CD4-positive, CD25-positive, alpha-beta regulatory T cell (primary cell): ENCODE measurements at regions not wholly inside any gene's neighbourhood (a gene's known extent, or its start where the extent isn't known, plus 50 kb on each side); places are given as distances from the start of the nearest gene placed in this dataset.

Experiments used
- ATAC-seq, 2 donors: fragments of 150-1000 bp; cut with Tn5 transposase; one replicate each; pipeline ENCODE4 v1.10.0; 2021; ENCODE audit warnings: low read depth in 2 of 2, moderate number of reproducible peaks in 2 of 2, moderate library complexity in 1 of 2
- DNase-seq, 3 donors: peaks; one replicate each; pipeline versions ENCODE4 v3.0.0 to v3.0.0-alpha.2; 2012 to 2022; ENCODE audit warnings: mixed read lengths in 1 of 3
- H3K27ac ChIP-seq: one replicate; pipeline ENCODE4 v1.7.0; 2013; ENCODE audit warnings: mild to moderate bottlenecking, low read length; ENCODE audit not compliant: insufficient read depth, poor library complexity, severe bottlenecking
- H3K27me3 ChIP-seq: one replicate; pipeline ENCODE4 v1.7.0; 2013; ENCODE audit warnings: low read length; ENCODE audit not compliant: control insufficient read depth, insufficient read depth
- H3K36me3 ChIP-seq: one replicate; pipeline ENCODE4 v1.7.0; 2013; ENCODE audit warnings: mild to moderate bottlenecking, low read length, moderate library complexity; ENCODE audit not compliant: control insufficient read depth, insufficient read depth
- H3K4me1 ChIP-seq: 2 replicates; pipeline ENCODE4 v1.7.0; 2013; ENCODE audit warnings: mild to moderate bottlenecking, low read length; ENCODE audit not compliant: insufficient read depth, control insufficient read depth, poor library complexity, severe bottlenecking
- H3K4me3 ChIP-seq: one replicate; pipeline ENCODE4 v1.7.0; 2013; ENCODE audit warnings: low read depth, mild to moderate bottlenecking, low read length, moderate library complexity
- H3K9me3 ChIP-seq, 2 experiments: 1 replicate in 1 of 2; 2 replicates in 1 of 2; pipeline ENCODE4 v1.7.0; 2013; ENCODE audit warnings: low read length in 2 of 2, mild to moderate bottlenecking in 1 of 2, moderate library complexity in 1 of 2; ENCODE audit not compliant: control insufficient read depth in 2 of 2
- H3K27ac Mint-ChIP-seq, 3 donors: one replicate each; pipeline ENCODE4 v1.8.0; 2020 to 2022; ENCODE audit warnings: mild to moderate bottlenecking in 3 of 3, mixed read lengths in 3 of 3, moderate library complexity in 2 of 3
- H3K27me3 Mint-ChIP-seq: one replicate; pipeline ENCODE4 v1.8.0; 2022; ENCODE audit warnings: mild to moderate bottlenecking, mixed read lengths
- H3K36me3 Mint-ChIP-seq: one replicate; pipeline ENCODE4 v1.8.0; 2020; ENCODE audit warnings: mixed read lengths
- H3K4me1 Mint-ChIP-seq, 4 donors: one replicate each; pipeline ENCODE4 v1.8.0; 2020 to 2022; ENCODE audit warnings: mixed read lengths in 4 of 4, mild to moderate bottlenecking in 1 of 4
- H3K4me3 Mint-ChIP-seq, 4 donors: one replicate each; pipeline ENCODE4 v1.8.0; 2020 to 2022; ENCODE audit warnings: mild to moderate bottlenecking in 4 of 4, mixed read lengths in 4 of 4, moderate library complexity in 3 of 4
- H3K9me3 Mint-ChIP-seq, 7 donors: one replicate each; pipeline ENCODE4 v1.8.0; 2020 to 2022; ENCODE audit warnings: mixed read lengths in 7 of 7, mild to moderate bottlenecking in 3 of 7, moderate library complexity in 2 of 7

DNA sequence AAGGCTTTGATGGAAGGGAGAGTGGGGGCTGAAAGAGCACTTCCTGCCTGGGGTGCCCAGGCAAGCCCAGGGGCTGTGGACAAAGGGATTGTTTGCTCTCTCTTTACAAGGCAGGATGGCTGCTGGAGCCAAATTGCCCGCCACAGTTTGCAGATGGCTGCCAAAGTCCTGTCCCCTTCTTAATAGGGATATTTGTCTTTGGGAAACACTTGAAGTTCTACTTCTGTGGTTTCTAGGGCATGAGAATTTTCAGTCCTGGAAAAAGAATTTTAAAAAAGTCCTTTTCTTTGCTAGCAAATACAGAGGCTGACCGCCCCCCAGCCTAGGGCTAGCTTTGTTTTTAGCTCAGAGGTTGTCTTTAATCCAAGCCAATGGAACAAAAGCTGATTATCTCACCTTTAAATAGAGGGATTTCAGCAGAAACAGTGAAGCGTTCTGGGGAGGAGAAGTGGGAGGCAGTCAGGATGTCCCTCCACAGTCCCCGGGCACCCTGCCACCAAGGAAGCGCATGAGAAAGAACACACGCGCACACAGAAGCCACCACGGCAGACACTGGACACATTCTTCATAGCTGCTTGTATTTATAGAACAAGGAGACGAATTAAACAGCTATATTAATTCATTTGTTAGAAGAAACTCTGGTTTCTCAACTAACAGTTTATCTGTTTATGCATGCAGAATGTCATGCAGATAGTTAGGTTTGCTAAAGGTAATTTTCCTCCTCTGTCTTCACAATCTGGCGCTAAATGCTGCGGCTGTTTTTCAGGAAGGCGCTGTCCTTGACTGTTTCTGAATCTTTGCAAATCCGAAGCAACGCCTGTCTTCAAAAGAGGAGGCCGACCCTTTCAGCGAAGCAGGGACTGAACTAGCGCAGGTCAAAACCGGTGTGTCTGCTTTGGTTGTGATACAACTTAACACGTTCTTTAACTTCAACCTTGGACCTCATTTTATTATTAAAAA, 736.9 kb downstream of the QKI start:
- H3K9me3 ChIP-seq, result no peaks in the 10 kb centered on the region
- H3K4me1 ChIP-seq, result no peaks in the 10 kb centered on the region
- H3K9me3 Mint-ChIP-seq, result peaks cover 0 to 8% (median 2%) of the 10 kb centered on the region in 7 donors
- no peaks in the 10 kb centered on the region for H3K36me3 ChIP-seq
- H3K27ac Mint-ChIP-seq, result no peak overlapping the region
- H3K4me3 Mint-ChIP-seq, result no peak overlapping the region
- H3K4me3 ChIP-seq, result no peak overlapping the region
- H3K36me3 Mint-ChIP-seq, result no peaks in the 10 kb centered on the region
- DNase-seq, result no peak
- H3K27me3 ChIP-seq, result no peaks in the 10 kb centered on the region
- H3K27me3 Mint-ChIP-seq, result no peaks in the 10 kb centered on the region
- no peak for ATAC-seq
- peaks cover 0 to 2% (median 0%) of the 10 kb centered on the region in 4 donors for H3K4me1 Mint-ChIP-seq
- no peak overlapping the region for H3K27ac ChIP-seq

DNA sequence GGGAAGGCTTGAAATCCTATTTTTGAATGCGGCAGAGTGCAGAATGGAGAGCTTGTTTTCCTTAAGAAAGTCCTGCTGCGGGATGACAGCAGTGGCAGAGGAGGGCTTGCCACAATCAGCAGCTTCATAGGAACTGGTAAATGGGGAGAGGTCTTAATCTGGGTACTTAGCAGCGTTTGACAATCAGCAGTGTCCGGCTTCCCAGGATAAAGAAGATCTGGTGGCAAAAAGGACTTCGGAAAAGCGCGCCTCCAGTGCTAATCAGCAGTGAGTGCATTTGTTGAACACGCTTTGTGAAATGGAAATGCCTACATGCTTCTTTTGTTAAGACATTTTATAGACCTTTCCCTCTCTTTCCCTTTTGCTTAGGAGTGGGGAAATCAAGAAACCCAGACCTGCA, 735.7 kb downstream of the QKI start:
- ATAC-seq (no peak), DNase-seq (no peak)
- Mint-ChIP-seq H3K27ac (no peak overlapping the region), H3K36me3 (no peaks in the 10 kb centered on the region), H3K9me3 (peaks cover 0 to 8% (median 3%) of the 10 kb centered on the region in 7 donors), H3K4me3 (no peak overlapping the region), H3K4me1 (peaks cover 0 to 2% (median 0%) of the 10 kb centered on the region in 4 donors), H3K27me3 (no peaks in the 10 kb centered on the region)
- H3K27ac ChIP-seq, result no peak overlapping the region
- no peaks in the 10 kb centered on the region for H3K4me1 ChIP-seq
- no peaks in the 10 kb centered on the region for H3K27me3 ChIP-seq
- no peaks in the 10 kb centered on the region for H3K9me3 ChIP-seq
- no peaks in the 10 kb centered on the region for H3K36me3 ChIP-seq
- no peak overlapping the region for H3K4me3 ChIP-seq

DNA sequence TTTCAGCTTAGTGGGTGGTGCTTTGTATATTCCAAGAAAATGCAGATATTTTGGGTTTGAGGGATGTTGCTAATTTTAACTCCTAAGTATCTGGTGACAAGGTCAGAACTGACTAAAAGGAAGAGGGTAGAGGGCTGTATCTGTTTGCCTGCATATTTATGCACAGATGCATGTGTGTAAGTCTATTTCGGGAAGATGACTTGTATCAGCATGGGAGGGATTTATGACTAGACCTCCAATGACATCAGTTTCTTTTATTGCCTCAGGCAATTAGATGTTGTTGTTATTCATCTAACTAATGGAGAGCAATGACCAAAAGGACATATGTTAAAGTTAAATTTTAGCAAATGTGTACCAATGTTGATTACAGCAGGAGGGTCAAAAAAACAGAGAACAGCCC, 734.3 kb downstream of the QKI start:
- ATAC-seq (no peak), DNase-seq (no peak)
- Histone ChIP-seq H3K27me3 (no peaks in the 10 kb centered on the region), H3K27ac (no peak overlapping the region), H3K4me1 (no peaks in the 10 kb centered on the region), H3K36me3 (no peaks in the 10 kb centered on the region), H3K4me3 (no peak overlapping the region), H3K9me3 (no peaks in the 10 kb centered on the region)
- H3K27me3 Mint-ChIP-seq, result no peaks in the 10 kb centered on the region
- no peak overlapping the region for H3K27ac Mint-ChIP-seq
- H3K36me3 Mint-ChIP-seq, result no peaks in the 10 kb centered on the region
- H3K4me3 Mint-ChIP-seq, result no peak overlapping the region
- peaks cover 0 to 2% (median 0%) of the 10 kb centered on the region in 4 donors for H3K4me1 Mint-ChIP-seq
- H3K9me3 Mint-ChIP-seq, result peaks cover 0 to 6% (median 1%) of the 10 kb centered on the region in 7 donors

DNA sequence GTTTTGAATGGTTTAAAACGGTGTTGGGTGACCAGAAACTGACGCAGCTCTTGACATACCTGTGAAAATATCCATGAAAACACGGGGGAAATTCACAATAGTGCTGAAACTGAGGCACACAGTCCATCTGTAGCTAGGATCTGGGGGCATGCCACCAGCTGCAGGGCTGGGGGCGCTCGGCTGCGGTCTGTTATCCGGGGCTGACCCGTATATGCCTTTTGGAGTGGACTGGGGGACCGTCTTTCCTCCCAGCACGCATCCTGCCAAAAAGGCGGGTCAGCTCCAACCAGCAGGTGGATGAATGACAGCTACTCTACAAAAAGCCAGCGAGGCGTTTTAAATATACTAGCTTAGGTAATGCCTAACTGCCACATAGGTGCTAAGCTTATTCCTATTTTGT, 729.8 kb downstream of the QKI start:
- no peak for DNase-seq
- H3K27me3 ChIP-seq, result no peaks in the 10 kb centered on the region
- no peak overlapping the region for H3K27ac Mint-ChIP-seq
- H3K4me1 ChIP-seq, result no peaks in the 10 kb centered on the region
- H3K36me3 Mint-ChIP-seq, result no peaks in the 10 kb centered on the region
- no peak for ATAC-seq
- H3K4me3 Mint-ChIP-seq, result no peak overlapping the region
- no peak overlapping the region for H3K4me3 ChIP-seq
- peaks cover 0 to 10% (median 0%) of the 10 kb centered on the region in 7 donors for H3K9me3 Mint-ChIP-seq
- H3K9me3 ChIP-seq, result no peaks in the 10 kb centered on the region
- H3K27me3 Mint-ChIP-seq, result no peaks in the 10 kb centered on the region
- H3K36me3 ChIP-seq, result no peaks in the 10 kb centered on the region
- H3K4me1 Mint-ChIP-seq, result no peaks in the 10 kb centered on the region
- H3K27ac ChIP-seq, result no peak overlapping the region

DNA sequence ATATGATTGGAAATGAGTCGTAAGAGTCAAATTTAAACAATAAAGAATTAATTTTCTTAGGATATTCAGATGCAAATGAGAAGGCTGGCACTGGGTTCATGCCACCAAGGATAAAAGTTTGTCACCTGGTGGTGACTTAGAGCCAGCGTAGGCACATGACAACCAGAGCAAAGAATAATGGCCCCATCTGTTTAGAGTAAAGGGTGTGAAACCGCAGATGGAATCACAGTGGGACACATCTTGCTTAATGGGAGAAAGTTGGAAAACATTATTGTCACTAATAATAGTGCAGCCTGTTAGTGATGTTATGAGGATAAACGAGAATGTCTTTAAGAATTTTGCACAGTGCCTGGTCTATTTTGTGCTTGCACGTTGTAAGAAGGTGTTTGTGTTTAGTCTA, 727.8 kb downstream of the QKI start:
- no peaks in the 10 kb centered on the region for H3K27me3 ChIP-seq
- ATAC-seq (no peak), DNase-seq (no peak)
- no peaks in the 10 kb centered on the region for H3K36me3 Mint-ChIP-seq
- H3K27me3 Mint-ChIP-seq, result no peaks in the 10 kb centered on the region
- no peaks in the 10 kb centered on the region for H3K9me3 ChIP-seq
- H3K4me1 Mint-ChIP-seq, result no peaks in the 10 kb centered on the region
- no peaks in the 10 kb centered on the region for H3K36me3 ChIP-seq
- no peak overlapping the region for H3K27ac ChIP-seq
- no peaks in the 10 kb centered on the region for H3K4me1 ChIP-seq
- H3K4me3 Mint-ChIP-seq, result no peak overlapping the region
- peaks cover 0 to 10% (median 0%) of the 10 kb centered on the region in 7 donors for H3K9me3 Mint-ChIP-seq
- H3K4me3 ChIP-seq, result no peak overlapping the region
- no peak overlapping the region for H3K27ac Mint-ChIP-seq

DNA sequence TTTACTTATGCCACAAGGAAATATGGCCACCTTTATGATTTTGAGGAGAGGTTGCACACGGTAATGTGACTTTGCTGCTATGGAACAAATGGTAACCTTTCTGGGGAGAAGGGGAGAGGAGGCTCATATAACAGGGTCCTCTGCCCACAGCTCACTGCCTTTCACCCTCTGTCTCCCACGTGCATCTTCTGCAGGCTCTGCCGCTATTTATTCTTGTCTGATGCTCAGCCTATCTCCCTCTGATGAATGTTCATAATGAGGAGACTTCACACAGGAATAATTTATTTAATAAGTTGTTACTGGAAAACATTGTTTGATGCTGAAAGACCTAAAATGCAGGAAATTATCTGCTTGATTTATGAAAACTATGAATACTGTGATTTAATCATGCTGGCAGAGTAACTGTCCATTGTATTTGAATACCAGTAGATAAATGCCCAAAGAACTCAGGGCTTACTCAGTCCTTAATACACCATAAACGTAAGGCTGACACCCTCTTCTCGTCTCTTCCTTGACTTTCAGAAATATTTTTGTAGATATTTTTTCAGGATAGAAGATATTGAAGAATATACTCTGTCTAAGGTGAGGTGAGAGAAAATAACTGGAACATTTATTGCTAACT, 721.1 kb downstream of the QKI start:
- H3K4me1 ChIP-seq, result no peaks in the 10 kb centered on the region
- no peak overlapping the region for H3K4me3 Mint-ChIP-seq
- H3K27ac ChIP-seq, result no peak overlapping the region
- no peaks in the 10 kb centered on the region for H3K36me3 ChIP-seq
- peak overlapping the region in 1 of 3 donors; percentile 56 for H3K27ac Mint-ChIP-seq
- no peaks in the 10 kb centered on the region for H3K27me3 ChIP-seq
- no peak for ATAC-seq
- no peaks in the 10 kb centered on the region for H3K4me1 Mint-ChIP-seq
- peaks cover 4% of the 10 kb centered on the region for H3K27me3 Mint-ChIP-seq
- DNase-seq, result no peak
- no peaks in the 10 kb centered on the region for H3K36me3 Mint-ChIP-seq
- no peaks in the 10 kb centered on the region for H3K9me3 ChIP-seq
- peaks cover 0 to 3% (median 2%) of the 10 kb centered on the region in 7 donors for H3K9me3 Mint-ChIP-seq
- H3K4me3 ChIP-seq, result no peak overlapping the region

DNA sequence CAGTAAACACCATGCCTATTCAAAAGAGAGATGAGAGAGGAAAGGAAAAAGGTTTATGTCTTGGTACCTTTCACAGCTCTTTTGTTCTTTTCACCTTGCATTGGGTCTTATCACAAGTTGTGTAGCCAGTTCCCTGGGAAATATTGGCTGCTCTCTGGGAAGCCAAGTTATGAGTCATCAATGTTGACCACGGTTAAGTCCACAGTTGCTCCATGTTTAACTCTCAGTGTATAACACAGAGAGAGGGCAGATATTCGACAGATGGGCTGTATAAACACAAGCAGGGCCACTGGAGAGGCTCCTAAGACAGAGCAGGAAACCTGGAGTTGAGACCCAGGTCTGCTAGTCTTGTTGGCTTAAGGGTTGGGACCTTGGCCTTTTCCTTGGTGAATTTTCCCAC, 718.6 kb downstream of the QKI start:
- DNase-seq (no peak), ATAC-seq (no peak)
- Histone ChIP-seq H3K36me3 (no peaks in the 10 kb centered on the region), H3K4me3 (no peak overlapping the region), H3K4me1 (no peaks in the 10 kb centered on the region), H3K27me3 (no peaks in the 10 kb centered on the region), H3K9me3 (no peaks in the 10 kb centered on the region), H3K27ac (no peak overlapping the region)
- H3K9me3 Mint-ChIP-seq, result peaks cover 0 to 3% (median 0%) of the 10 kb centered on the region in 7 donors
- H3K27ac Mint-ChIP-seq, result no peak overlapping the region
- no peaks in the 10 kb centered on the region for H3K36me3 Mint-ChIP-seq
- peaks cover 4% of the 10 kb centered on the region for H3K27me3 Mint-ChIP-seq
- no peaks in the 10 kb centered on the region for H3K4me1 Mint-ChIP-seq
- no peak overlapping the region for H3K4me3 Mint-ChIP-seq
